MM.1S (cell line): ENCODE measurements at regions not wholly inside any gene's neighbourhood (a gene's known extent, or its start where the extent isn't known, plus 50 kb on each side); places are given as distances from the start of the nearest gene placed in this dataset.
"Not testable (repeated sequence)": the region's sequence is repeated elsewhere in the genome, so short reads cannot be mapped to it uniquely, and the experiment has no call there.

Source experiments
- EZH2 ChIP-seq: fragments of 300-600 bp; sonication (generic); optimal IDR thresholded peaks from 2 replicates; pipeline ENCODE3; 2017; ENCODE audit warnings: low read depth, mild to moderate bottlenecking, antibody characterized with exemption, low read length, mixed read lengths
- TF ChIP-seq, protein P1 (sequence below): fragments of 300-600 bp; sonication (generic); IDR thresholded peaks from 2 replicates; pipeline ENCODE4 v1.5.1; 2016; ENCODE audit warnings: antibody characterized with exemption, low read length, mixed read lengths

DNA sequence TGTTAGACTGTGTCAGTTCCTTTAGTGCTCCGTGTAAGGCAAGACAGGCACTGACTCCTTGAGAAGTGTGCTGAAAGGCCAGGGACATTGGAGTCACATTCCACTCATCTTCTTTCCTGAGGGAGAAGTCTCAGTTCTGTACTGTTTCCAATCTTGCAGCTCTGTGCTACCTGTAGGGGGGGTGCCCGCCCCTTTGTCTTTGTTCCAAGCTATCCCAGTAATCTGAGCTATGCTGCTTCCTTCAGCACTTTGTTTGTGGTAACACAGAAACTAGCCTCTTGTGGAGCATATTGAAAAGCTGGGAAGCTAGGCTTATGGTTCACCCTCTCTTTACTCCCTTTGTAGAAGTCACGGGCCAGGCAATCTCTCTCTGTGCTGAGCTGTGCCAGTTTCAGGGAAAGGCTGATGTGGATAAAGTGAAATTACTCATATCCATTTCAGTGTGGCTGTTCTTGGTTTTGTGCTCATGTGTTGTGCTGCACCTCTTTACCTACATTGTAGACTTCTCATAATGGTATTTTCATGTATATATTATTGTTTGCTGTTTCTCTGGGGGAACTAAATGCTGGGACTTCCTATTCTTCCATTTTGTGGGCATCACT lies 420.2 kb downstream of the SRGAP2C start:
- TF ChIP-seq, protein P1, sequence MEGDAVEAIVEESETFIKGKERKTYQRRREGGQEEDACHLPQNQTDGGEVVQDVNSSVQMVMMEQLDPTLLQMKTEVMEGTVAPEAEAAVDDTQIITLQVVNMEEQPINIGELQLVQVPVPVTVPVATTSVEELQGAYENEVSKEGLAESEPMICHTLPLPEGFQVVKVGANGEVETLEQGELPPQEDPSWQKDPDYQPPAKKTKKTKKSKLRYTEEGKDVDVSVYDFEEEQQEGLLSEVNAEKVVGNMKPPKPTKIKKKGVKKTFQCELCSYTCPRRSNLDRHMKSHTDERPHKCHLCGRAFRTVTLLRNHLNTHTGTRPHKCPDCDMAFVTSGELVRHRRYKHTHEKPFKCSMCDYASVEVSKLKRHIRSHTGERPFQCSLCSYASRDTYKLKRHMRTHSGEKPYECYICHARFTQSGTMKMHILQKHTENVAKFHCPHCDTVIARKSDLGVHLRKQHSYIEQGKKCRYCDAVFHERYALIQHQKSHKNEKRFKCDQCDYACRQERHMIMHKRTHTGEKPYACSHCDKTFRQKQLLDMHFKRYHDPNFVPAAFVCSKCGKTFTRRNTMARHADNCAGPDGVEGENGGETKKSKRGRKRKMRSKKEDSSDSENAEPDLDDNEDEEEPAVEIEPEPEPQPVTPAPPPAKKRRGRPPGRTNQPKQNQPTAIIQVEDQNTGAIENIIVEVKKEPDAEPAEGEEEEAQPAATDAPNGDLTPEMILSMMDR = not testable (repeated sequence)
- not testable (repeated sequence) for TF ChIP-seq EZH2
